Stomach (tissue), 8 donors: ENCODE measurements at regions not wholly inside any gene's neighbourhood (a gene's known extent, or its start where the extent isn't known, plus 50 kb on each side); places are given as distances from the start of the nearest gene placed in this dataset.

Experiments
- DNase-seq, 2 donors: peaks; one replicate each; pipeline versions ENCODE4 v3.0.0 to v3.0.0-alpha.2; 2013 to 2019
- H3K27ac ChIP-seq, 5 donors: fragments of 200-600 bp in 4 of 5; sonication (generic) in 4 of 5; one replicate each; pipeline ENCODE4 v1.5.1; 2013 to 2019; ENCODE audit warnings: mild to moderate bottlenecking in 1 of 5, moderate library complexity in 1 of 5
- H3K27me3 ChIP-seq, 3 donors: fragments of 200-600 bp; sonication (generic); one replicate each; pipeline ENCODE4 v1.5.1; 2017 to 2019; ENCODE audit warnings: mixed run types in 1 of 3
- H3K36me3 ChIP-seq, 4 donors: fragments of 200-600 bp; sonication (generic); 1 replicate in 3 of 4; 2 replicates in 1 of 4; pipeline ENCODE4 v1.5.1; 2016 to 2019
- H3K4me1 ChIP-seq, 4 donors: fragments of 200-600 bp; sonication (generic); one replicate each; pipeline ENCODE4 v1.5.1; 2016 to 2019
- H3K4me3 ChIP-seq, 4 donors: fragments of 200-600 bp; sonication (generic) in 3 of 4; one replicate each; pipeline ENCODE4 v1.5.1; 2016 to 2019; ENCODE audit warnings: mild to moderate bottlenecking in 1 of 4
- H3K9me3 ChIP-seq, 4 donors: fragments of 200-600 bp; sonication (generic); one replicate each; pipeline ENCODE4 v1.5.1; 2016 to 2019
- CTCF ChIP-seq, 7 experiments: fragments of 450-650 bp in 4 of 7; fragments of 200-600 bp in 3 of 7; sonication (generic) in 3 of 7; IDR thresholded peaks; one replicate each; pipeline ENCODE4 v1.5.1; 2016 to 2019; ENCODE audit warnings: antibody characterized with exemption in 7 of 7, control low read depth in 2 of 7, mild to moderate bottlenecking in 1 of 7
- EP300 ChIP-seq: sonication (generic); formaldehyde crosslinking; IDR thresholded peaks from one replicate; pipeline ENCODE4 v1.6.1; 2017; ENCODE audit warnings: antibody characterized with exemption
- POLR2A ChIP-seq, 4 donors: fragments of 450-650 bp; IDR thresholded peaks; one replicate each; pipeline ENCODE4 v1.6.1; 2016; ENCODE audit warnings: antibody characterized with exemption in 4 of 4, control low read depth in 2 of 4, mild to moderate bottlenecking in 1 of 4, moderate library complexity in 1 of 4
- POLR2AphosphoS5 ChIP-seq, 3 donors: sonication (generic); formaldehyde crosslinking; IDR thresholded peaks; one replicate each; pipeline ENCODE4 v1.6.1; 2016; ENCODE audit warnings: antibody characterized with exemption in 3 of 3
- WGBS, 5 donors: extraction: QIAGEN DNeasy Blood & Tissue Kit in 3 of 5; methylation state at CpG; one replicate each; pipeline versions ENCODE4 v1.1.5 to v1.1.7; 2013 to 2018; 5-methylcytosine and 5-hydroxymethylcytosine counted together
- intact Hi-C: fragments of 100-400 bp; cut with DNase I; formaldehyde crosslinking; loops from one replicate; pipeline ENCODE4 v1.15.1; 2023; ENCODE audit warnings: low total_unique reads
- donor health status: healthy with polysubstance abuse.
- donor health status: Bipolar disorder and iron deficiency.
- donor health status: healthy.

GRCh38 chr9:126219648-126220063, 107.0 kb upstream of the MVB12B start:
- WGBS, 5 donors, result 74 to 85% (median 75%) methylated on average over 11 of the region's 11 CpGs
- peaks cover 0 to 15% (median 10%) of the 10 kb centered on the region in 4 donors for H3K9me3 ChIP-seq
- no peak for TF ChIP-seq POLR2AphosphoS5 (IDR thresholded peaks at IDR 0.05)
- no peak for TF ChIP-seq CTCF (IDR thresholded peaks at IDR 0.05)
- TF ChIP-seq EP300, result no peak
- TF ChIP-seq POLR2A (IDR thresholded peaks at IDR 0.05), result no peak
- no peaks in the 10 kb centered on the region for H3K36me3 ChIP-seq
- peaks cover 0 to 6% (median 3%) of the 10 kb centered on the region in 4 donors for H3K4me1 ChIP-seq
- no peak overlapping the region for H3K27ac ChIP-seq
- H3K27me3 ChIP-seq, result peaks cover 8 to 67% (median 20%) of the 10 kb centered on the region in 3 donors
- intact Hi-C loops, result no loop called here
- DNase-seq, result no peak
- no peak overlapping the region for H3K4me3 ChIP-seq

GRCh38 chr9:126221480-126221879, 105.1 kb upstream of the MVB12B start:
- H3K4me3 ChIP-seq, result no peak overlapping the region
- H3K27ac ChIP-seq, result no peak overlapping the region
- 71 to 78% (median 76%) methylated on average over 2 of the region's 2 CpGs for WGBS, 5 donors
- no peak for DNase-seq
- H3K27me3 ChIP-seq, result peaks cover 8 to 85% (median 30%) of the 10 kb centered on the region in 3 donors
- H3K36me3 ChIP-seq, result no peaks in the 10 kb centered on the region
- intact Hi-C loops, result no loop called here
- no peak for TF ChIP-seq POLR2A (IDR thresholded peaks at IDR 0.05)
- TF ChIP-seq EP300, result no peak
- TF ChIP-seq CTCF (IDR thresholded peaks at IDR 0.05), result no peak
- TF ChIP-seq POLR2AphosphoS5 (IDR thresholded peaks at IDR 0.05), result no peak
- H3K4me1 ChIP-seq, result peaks cover 0 to 6% (median 3%) of the 10 kb centered on the region in 4 donors
- peaks cover 0 to 14% (median 9%) of the 10 kb centered on the region in 4 donors for H3K9me3 ChIP-seq

GRCh38 chr9:126222363-126222834, 104.2 kb upstream of the MVB12B start:
- Histone ChIP-seq H3K36me3 (no peaks in the 10 kb centered on the region), H3K4me3 (no peak overlapping the region), H3K4me1 (peaks cover 0 to 6% (median 3%) of the 10 kb centered on the region in 4 donors), H3K27ac (no peak overlapping the region), H3K9me3 (peaks cover 0 to 14% (median 9%) of the 10 kb centered on the region in 4 donors), H3K27me3 (peaks cover 8 to 89% (median 30%) of the 10 kb centered on the region in 3 donors)
- no peak for TF ChIP-seq POLR2A (IDR thresholded peaks at IDR 0.05)
- TF ChIP-seq CTCF (IDR thresholded peaks at IDR 0.05), result no peak
- TF ChIP-seq POLR2AphosphoS5 (IDR thresholded peaks at IDR 0.05), result no peak
- no peak for TF ChIP-seq EP300
- DNase-seq, result peak in 1 of 2 donors; percentile 16
- 6 to 12% (median 9%) methylated on average over 26 of the region's 26 CpGs for WGBS, 5 donors
- intact Hi-C loops, result no loop called here

- 29 to 40% (median 38%) methylated on average over 21 to 29 of the region's 29 CpGs for WGBS, 5 donors
- Histone ChIP-seq H3K9me3 (peaks cover 0 to 14% (median 9%) of the 10 kb centered on the region in 4 donors), H3K27me3 (peaks cover 8 to 89% (median 30%) of the 10 kb centered on the region in 3 donors), H3K4me1 (peaks cover 0 to 6% (median 3%) of the 10 kb centered on the region in 4 donors), H3K36me3 (no peaks in the 10 kb centered on the region), H3K27ac (no peak overlapping the region), H3K4me3 (no peak overlapping the region)
- no peak for TF ChIP-seq POLR2AphosphoS5 (IDR thresholded peaks at IDR 0.05)
- no peak for TF ChIP-seq POLR2A (IDR thresholded peaks at IDR 0.05)
- no peak for TF ChIP-seq CTCF (IDR thresholded peaks at IDR 0.05)
- TF ChIP-seq EP300, result no peak
- intact Hi-C loops, result no loop called here
- no peak for DNase-seq
These were observed 103.7 kb upstream of the MVB12B start for GRCh38 chr9:126222835-126223431.
